ENCODE measurements at regions not wholly inside any gene's neighbourhood (a gene's known extent, or its start where the extent isn't known, plus 50 kb on each side); places are given as distances from the start of the nearest gene placed in this dataset.

GRCh38 chr11:42651621-42652020 is 660.2 kb upstream of the API5 start:
- Histone ChIP-seq H3K9me3 (ENCODE audit: control insufficient read depth, insufficient read depth, low read length) (no peaks in the 10 kb centered on the region), H3K4me1 (ENCODE audit: insufficient read depth, low read length) (no peaks in the 10 kb centered on the region), H3K9ac (ENCODE audit: low read depth, low read length) (no peak overlapping the region), H3K36me3 (ENCODE audit: insufficient read depth, low read length) (no peaks in the 10 kb centered on the region)

GRCh38 chr11:42657169-42657568 is 654.6 kb upstream of the API5 start:
- no peaks in the 10 kb centered on the region for H3K4me1 ChIP-seq (ENCODE audit: insufficient read depth, low read length)
- no peak overlapping the region for H3K9ac ChIP-seq (ENCODE audit: low read depth, low read length)
- H3K36me3 ChIP-seq (ENCODE audit: insufficient read depth, low read length) = no peaks in the 10 kb centered on the region
- H3K9me3 ChIP-seq (ENCODE audit: control insufficient read depth, insufficient read depth, low read length) = no peaks in the 10 kb centered on the region

- no peaks in the 10 kb centered on the region for H3K4me1 ChIP-seq (ENCODE audit: insufficient read depth, low read length)
Observed at GRCh38 chr11:42661942-42662341, 649.9 kb upstream of the API5 start.

GRCh38 chr11:42669248-42669976 is 642.4 kb upstream of the API5 start:
- no peaks in the 10 kb centered on the region for H3K4me1 ChIP-seq (ENCODE audit: insufficient read depth, low read length)
- no peak overlapping the region for H3K9ac ChIP-seq (ENCODE audit: low read depth, low read length)
- H3K36me3 ChIP-seq (ENCODE audit: insufficient read depth, low read length) = no peaks in the 10 kb centered on the region
- no peaks in the 10 kb centered on the region for H3K9me3 ChIP-seq (ENCODE audit: control insufficient read depth, insufficient read depth, low read length)

More at GRCh38 chr11:42661942-42662341, 649.9 kb upstream of the API5 start:
- Histone ChIP-seq H3K9ac (ENCODE audit: low read depth, low read length) (no peak overlapping the region), H3K36me3 (ENCODE audit: insufficient read depth, low read length) (no peaks in the 10 kb centered on the region), H3K9me3 (ENCODE audit: control insufficient read depth, insufficient read depth, low read length) (no peaks in the 10 kb centered on the region)

- H3K4me1 ChIP-seq (ENCODE audit: insufficient read depth, low read length) = no peaks in the 10 kb centered on the region
- H3K9ac ChIP-seq (ENCODE audit: low read depth, low read length) = no peak overlapping the region
- no peaks in the 10 kb centered on the region for H3K9me3 ChIP-seq (ENCODE audit: control insufficient read depth, insufficient read depth, low read length)
- H3K36me3 ChIP-seq (ENCODE audit: insufficient read depth, low read length) = no peaks in the 10 kb centered on the region
Observed at GRCh38 chr11:42674436-42674835, 637.4 kb upstream of the API5 start.

GRCh38 chr11:42707541-42707940 is 604.3 kb upstream of the API5 start:
- no peaks in the 10 kb centered on the region for H3K36me3 ChIP-seq (ENCODE audit: insufficient read depth, low read length)
- H3K9me3 ChIP-seq (ENCODE audit: control insufficient read depth, insufficient read depth, low read length) = no peaks in the 10 kb centered on the region
- H3K4me1 ChIP-seq (ENCODE audit: insufficient read depth, low read length) = no peaks in the 10 kb centered on the region
- H3K9ac ChIP-seq (ENCODE audit: low read depth, low read length) = no peak overlapping the region

GRCh38 chr11:42709216-42709615 is 602.6 kb upstream of the API5 start:
- Histone ChIP-seq H3K36me3 (ENCODE audit: insufficient read depth, low read length) (no peaks in the 10 kb centered on the region), H3K9me3 (ENCODE audit: control insufficient read depth, insufficient read depth, low read length) (no peaks in the 10 kb centered on the region), H3K4me1 (ENCODE audit: insufficient read depth, low read length) (no peaks in the 10 kb centered on the region; the same call in 1 of the 2 replicates), H3K9ac (ENCODE audit: low read depth, low read length) (no peak overlapping the region)

- Histone ChIP-seq H3K36me3 (ENCODE audit: insufficient read depth, low read length) (no peaks in the 10 kb centered on the region), H3K9me3 (ENCODE audit: control insufficient read depth, insufficient read depth, low read length) (no peaks in the 10 kb centered on the region), H3K9ac (ENCODE audit: low read depth, low read length) (no peak overlapping the region), H3K4me1 (ENCODE audit: insufficient read depth, low read length) (no peaks in the 10 kb centered on the region; the same call in 1 of the 2 replicates)
Observed at GRCh38 chr11:42713279-42713678, 598.5 kb upstream of the API5 start.

- Histone ChIP-seq H3K9me3 (ENCODE audit: control insufficient read depth, insufficient read depth, low read length) (no peaks in the 10 kb centered on the region), H3K36me3 (ENCODE audit: insufficient read depth, low read length) (no peaks in the 10 kb centered on the region), H3K9ac (ENCODE audit: low read depth, low read length) (no peak overlapping the region), H3K4me1 (ENCODE audit: insufficient read depth, low read length) (no peaks in the 10 kb centered on the region; the same call in 1 of the 2 replicates)
Observed at GRCh38 chr11:42713753-42714152, 598.0 kb upstream of the API5 start.

- Histone ChIP-seq H3K9me3 (ENCODE audit: control insufficient read depth, insufficient read depth, low read length) (no peaks in the 10 kb centered on the region), H3K4me1 (ENCODE audit: insufficient read depth, low read length) (no peaks in the 10 kb centered on the region), H3K36me3 (ENCODE audit: insufficient read depth, low read length) (no peaks in the 10 kb centered on the region), H3K9ac (ENCODE audit: low read depth, low read length) (no peak overlapping the region)
Observed at GRCh38 chr11:42720716-42721563, 590.9 kb upstream of the API5 start.

- no peak overlapping the region for H3K9ac ChIP-seq (ENCODE audit: low read depth, low read length)
- no peaks in the 10 kb centered on the region for H3K36me3 ChIP-seq (ENCODE audit: insufficient read depth, low read length)
- no peaks in the 10 kb centered on the region for H3K9me3 ChIP-seq (ENCODE audit: control insufficient read depth, insufficient read depth, low read length)
- no peaks in the 10 kb centered on the region for H3K4me1 ChIP-seq (ENCODE audit: insufficient read depth, low read length)
Observed at GRCh38 chr11:42727879-42728278, 583.9 kb upstream of the API5 start.

GRCh38 chr11:42762348-42762747 is 549.4 kb upstream of the API5 start:
- Histone ChIP-seq H3K9ac (ENCODE audit: low read depth, low read length) (no peak overlapping the region), H3K36me3 (ENCODE audit: insufficient read depth, low read length) (no peaks in the 10 kb centered on the region), H3K9me3 (ENCODE audit: control insufficient read depth, insufficient read depth, low read length) (no peaks in the 10 kb centered on the region), H3K4me1 (ENCODE audit: insufficient read depth, low read length) (no peaks in the 10 kb centered on the region)

GRCh38 chr11:42764936-42765335 is 546.9 kb upstream of the API5 start:
- Histone ChIP-seq H3K9ac (ENCODE audit: low read depth, low read length) (no peak overlapping the region), H3K36me3 (ENCODE audit: insufficient read depth, low read length) (no peaks in the 10 kb centered on the region), H3K4me1 (ENCODE audit: insufficient read depth, low read length) (no peaks in the 10 kb centered on the region)

GRCh38 chr11:42768576-42768975 is 543.2 kb upstream of the API5 start:
- H3K4me1 ChIP-seq (ENCODE audit: insufficient read depth, low read length) = no peaks in the 10 kb centered on the region
- H3K9me3 ChIP-seq (ENCODE audit: control insufficient read depth, insufficient read depth, low read length) = no peaks in the 10 kb centered on the region
- no peak overlapping the region for H3K9ac ChIP-seq (ENCODE audit: low read depth, low read length)
- H3K36me3 ChIP-seq (ENCODE audit: insufficient read depth, low read length) = no peaks in the 10 kb centered on the region

More at GRCh38 chr11:42764936-42765335, 546.9 kb upstream of the API5 start:
- no peaks in the 10 kb centered on the region for H3K9me3 ChIP-seq (ENCODE audit: control insufficient read depth, insufficient read depth, low read length)
